Kidney (tissue), 13 donors: ENCODE measurements at regions not wholly inside any gene's neighbourhood (a gene's known extent, or its start where the extent isn't known, plus 50 kb on each side); places are given as distances from the start of the nearest gene placed in this dataset.

Source experiments
- DNase-seq, 5 donors: peaks; one replicate each; pipeline ENCODE4 v3.0.0-alpha.2; 2013 to 2020
- FAIRE-seq: peaks from 2 replicates; lab custom pipeline; 2012; peaks lifted over from hg19 to GRCh38; lab: Jason Lieb, UNC
- H3K27ac ChIP-seq, 2 donors: one replicate each; pipeline ENCODE4 v1.7.0; 2013; ENCODE audit warnings: low read depth in 2 of 2, low read length in 2 of 2, inconsistent platforms in 1 of 2
- H3K27me3 ChIP-seq: one replicate; pipeline ENCODE4 v1.7.1; 2013; ENCODE audit warnings: low read length, inconsistent platforms; ENCODE audit not compliant: control insufficient read depth, insufficient read depth
- H3K36me3 ChIP-seq, 3 donors: one replicate each; pipeline versions ENCODE4 v1.7.0 to v1.7.1; 2013; ENCODE audit warnings: low read length in 3 of 3, control low read depth in 1 of 3, inconsistent platforms in 1 of 3; ENCODE audit not compliant: insufficient read depth in 3 of 3, control insufficient read depth in 2 of 3
- H3K4me1 ChIP-seq, 3 donors: one replicate each; pipeline versions ENCODE4 v1.7.0 to v1.7.1; 2013; ENCODE audit warnings: low read length in 3 of 3, inconsistent platforms in 1 of 3, low read depth in 1 of 3; ENCODE audit not compliant: control insufficient read depth in 2 of 3, insufficient read depth in 2 of 3
- H3K4me3 ChIP-seq, 3 donors: one replicate each; pipeline versions ENCODE4 v1.7.0 to v1.8.1; 2013; ENCODE audit warnings: low read length in 3 of 3, control low read depth in 1 of 3, inconsistent platforms in 1 of 3
- H3K9ac ChIP-seq, 3 donors: one replicate each; pipeline versions ENCODE4 v1.7.0 to v1.7.1; 2013; ENCODE audit warnings: low read length in 3 of 3, control low read depth in 1 of 3, inconsistent platforms in 1 of 3
- H3K9me3 ChIP-seq, 3 donors: one replicate each; pipeline versions ENCODE4 v1.7.0 to v1.7.1; 2013; ENCODE audit warnings: low read length in 3 of 3, control low read depth in 1 of 3, inconsistent platforms in 1 of 3; ENCODE audit not compliant: control insufficient read depth in 2 of 3, insufficient read depth in 1 of 3
- intact Hi-C: fragments of 100-400 bp; cut with DNase I; formaldehyde crosslinking; loops from one replicate; pipeline ENCODE4 v1.11.1; 2022
- TF ChIP-seq, protein P1 (sequence below): IDR thresholded peaks from 3 replicates; pipeline ENCODE4 v1.5.1; 2012; ENCODE audit warnings: mild to moderate bottlenecking, moderate library complexity, borderline replicate concordance; ENCODE audit not compliant: insufficient read depth; ENCODE audit errors: extremely low read depth
- donor health status: control.
- donor health status: control.
- donor health status: control.
- donor health status: control.
- donor health status: control.
- donor health status: DM: yes; HTN: yes; CAD: no.
- donor health status: Normal renal cell carcinoma (clear cell type).

DNA sequence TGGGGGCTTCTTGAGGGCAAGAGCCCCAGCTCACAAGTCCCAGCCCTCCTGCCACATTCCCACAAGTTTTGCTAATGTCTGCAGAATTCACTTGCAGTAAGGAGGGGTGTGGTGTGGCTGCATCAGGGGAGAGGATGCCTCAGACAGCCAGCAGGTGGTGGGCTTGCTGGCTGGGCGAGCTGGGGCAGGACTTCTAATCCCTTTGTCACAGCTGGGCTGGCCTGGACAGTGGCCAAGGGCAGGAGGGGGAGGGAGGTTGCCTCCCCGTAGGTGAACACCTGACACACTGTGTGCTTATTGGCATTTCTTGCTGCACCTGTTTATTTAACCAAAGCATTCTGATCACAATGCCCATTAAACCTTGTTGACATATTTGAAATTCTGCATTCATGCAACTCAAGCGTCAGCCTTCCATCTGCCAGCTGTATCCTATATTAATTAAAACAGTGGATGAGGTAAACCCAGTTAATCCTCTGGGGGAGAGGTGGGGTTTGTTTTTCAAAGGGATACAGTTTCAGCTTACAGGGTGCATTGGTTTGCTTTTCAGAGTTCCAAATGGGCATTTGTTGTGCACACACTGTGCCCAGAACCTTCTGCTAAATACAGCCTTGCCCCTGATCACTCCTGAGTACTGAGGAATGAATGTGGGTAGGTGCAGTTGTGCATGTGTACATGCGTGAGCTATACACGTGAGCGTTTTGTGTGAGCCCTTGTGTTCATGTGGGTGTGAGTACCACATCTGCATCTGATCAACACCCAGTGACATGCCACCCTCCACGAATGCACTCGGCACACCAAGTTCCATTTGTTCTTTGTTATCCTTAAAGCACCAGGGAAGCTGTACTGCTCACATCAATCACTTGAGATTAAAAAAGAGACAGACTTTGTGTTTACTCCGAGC is 268.7 kb downstream of the XXYLT1 start:
- TF ChIP-seq, protein P1, sequence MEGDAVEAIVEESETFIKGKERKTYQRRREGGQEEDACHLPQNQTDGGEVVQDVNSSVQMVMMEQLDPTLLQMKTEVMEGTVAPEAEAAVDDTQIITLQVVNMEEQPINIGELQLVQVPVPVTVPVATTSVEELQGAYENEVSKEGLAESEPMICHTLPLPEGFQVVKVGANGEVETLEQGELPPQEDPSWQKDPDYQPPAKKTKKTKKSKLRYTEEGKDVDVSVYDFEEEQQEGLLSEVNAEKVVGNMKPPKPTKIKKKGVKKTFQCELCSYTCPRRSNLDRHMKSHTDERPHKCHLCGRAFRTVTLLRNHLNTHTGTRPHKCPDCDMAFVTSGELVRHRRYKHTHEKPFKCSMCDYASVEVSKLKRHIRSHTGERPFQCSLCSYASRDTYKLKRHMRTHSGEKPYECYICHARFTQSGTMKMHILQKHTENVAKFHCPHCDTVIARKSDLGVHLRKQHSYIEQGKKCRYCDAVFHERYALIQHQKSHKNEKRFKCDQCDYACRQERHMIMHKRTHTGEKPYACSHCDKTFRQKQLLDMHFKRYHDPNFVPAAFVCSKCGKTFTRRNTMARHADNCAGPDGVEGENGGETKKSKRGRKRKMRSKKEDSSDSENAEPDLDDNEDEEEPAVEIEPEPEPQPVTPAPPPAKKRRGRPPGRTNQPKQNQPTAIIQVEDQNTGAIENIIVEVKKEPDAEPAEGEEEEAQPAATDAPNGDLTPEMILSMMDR: peak; percentile 57
- H3K27ac ChIP-seq: no peak overlapping the region
- no peak overlapping the region for H3K4me3 ChIP-seq
- FAIRE-seq (no peak), DNase-seq (peak; percentile 85 to 90 (median 87))
- H3K36me3 ChIP-seq: no peaks in the 10 kb centered on the region
- H3K4me1 ChIP-seq: peaks cover 0 to 3% (median 3%) of the 10 kb centered on the region in 3 donors
- H3K9me3 ChIP-seq: no peaks in the 10 kb centered on the region
- H3K9ac ChIP-seq: no peak overlapping the region
- no peaks in the 10 kb centered on the region for H3K27me3 ChIP-seq
- intact Hi-C loops: no loop called here

DNA sequence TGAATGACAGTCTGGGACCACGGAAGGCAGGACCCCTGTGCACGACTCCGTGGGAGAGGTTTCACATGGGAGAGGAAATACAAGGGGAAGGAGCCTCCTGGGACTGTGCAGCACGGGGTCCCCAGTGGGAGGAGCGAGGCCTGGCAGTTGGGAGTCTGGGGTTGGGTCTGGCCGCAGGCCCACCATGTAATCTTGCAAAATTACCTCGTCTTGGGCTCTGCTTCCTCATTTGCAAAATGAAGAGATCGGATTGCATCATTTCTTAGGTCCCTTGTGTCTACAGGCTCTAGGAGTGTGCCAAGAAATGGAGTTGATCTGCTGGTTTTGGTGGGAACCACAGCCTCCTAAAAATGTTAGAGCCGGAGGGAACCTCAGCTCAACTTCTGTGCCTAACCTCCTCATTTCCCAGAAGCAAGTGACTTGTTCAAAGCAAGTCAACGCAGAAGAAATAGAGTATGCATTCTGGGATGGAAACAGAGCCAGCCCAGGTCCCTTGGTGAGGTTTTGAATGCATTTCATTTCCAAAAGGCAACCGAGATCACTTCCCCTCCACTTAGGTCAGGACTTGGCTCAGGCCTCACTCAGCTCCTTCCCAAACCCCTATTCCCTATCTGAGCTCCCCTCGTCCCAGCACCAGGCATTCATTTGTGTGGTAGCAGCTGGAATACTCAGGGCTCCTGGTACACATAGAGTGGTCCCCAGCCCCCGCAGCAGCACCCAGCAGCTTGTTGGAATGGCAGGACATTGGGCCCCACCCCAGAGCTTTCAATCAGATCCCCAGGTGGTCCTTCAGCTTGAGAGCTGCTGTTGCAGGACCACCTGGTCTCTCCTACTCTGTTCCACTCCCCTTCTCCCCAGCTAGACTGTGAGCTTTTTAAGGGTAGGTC is 267.7 kb downstream of the XXYLT1 start:
- Histone ChIP-seq H3K36me3 (no peaks in the 10 kb centered on the region), H3K27ac (no peak overlapping the region), H3K9ac (no peak overlapping the region), H3K4me3 (no peak overlapping the region), H3K27me3 (no peaks in the 10 kb centered on the region), H3K9me3 (no peaks in the 10 kb centered on the region), H3K4me1 (peaks cover 0 to 3% (median 3%) of the 10 kb centered on the region in 3 donors)
- no peak for FAIRE-seq
- TF ChIP-seq, protein P1: no peak
- intact Hi-C loops: no loop called here
- DNase-seq: peak in 1 of 5 donors; percentile 1

GRCh38 chr3:195003893-195004289 is 267.1 kb downstream of the XXYLT1 start:
- intact Hi-C loops: no loop called here
- Histone ChIP-seq H3K27me3 (no peaks in the 10 kb centered on the region), H3K4me1 (peaks cover 0 to 3% (median 3%) of the 10 kb centered on the region in 3 donors), H3K36me3 (no peaks in the 10 kb centered on the region), H3K9me3 (no peaks in the 10 kb centered on the region), H3K27ac (no peak overlapping the region), H3K4me3 (no peak overlapping the region), H3K9ac (no peak overlapping the region)
- DNase-seq (peak in 1 of 5 donors; percentile 2), FAIRE-seq (no peak)
- TF ChIP-seq, protein P1: no peak
